SKM-1 (cell line): ENCODE measurements at regions not wholly inside any gene's neighbourhood (a gene's known extent, or its start where the extent isn't known, plus 50 kb on each side); places are given as distances from the start of the nearest gene placed in this dataset.

Source experiments
- DNase-seq: peaks from one replicate; lab custom pipeline; 2025; ENCODE audit not compliant: unreplicated experiment; lab: John Stamatoyannopoulos, UW

DNA sequence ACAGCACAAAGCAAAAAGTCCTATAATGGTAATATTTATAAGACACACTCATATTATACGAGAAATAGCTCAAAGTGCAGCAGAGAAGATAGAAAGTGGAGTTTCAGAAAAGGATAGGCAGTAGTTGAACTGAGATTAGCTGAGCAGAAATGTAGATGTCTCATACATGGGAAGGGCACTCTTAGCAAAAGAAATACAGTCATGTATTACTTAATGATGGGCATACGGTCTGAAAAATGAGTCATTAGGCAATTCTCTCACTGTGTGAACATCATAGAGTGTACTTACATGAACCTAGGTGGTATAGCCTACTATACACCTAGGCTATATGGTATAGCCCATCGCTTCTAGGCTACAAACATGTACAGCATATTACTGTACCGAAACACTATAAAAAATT is 671.3 kb downstream of the RPS29 start:
- DNase-seq = no peak

DNA sequence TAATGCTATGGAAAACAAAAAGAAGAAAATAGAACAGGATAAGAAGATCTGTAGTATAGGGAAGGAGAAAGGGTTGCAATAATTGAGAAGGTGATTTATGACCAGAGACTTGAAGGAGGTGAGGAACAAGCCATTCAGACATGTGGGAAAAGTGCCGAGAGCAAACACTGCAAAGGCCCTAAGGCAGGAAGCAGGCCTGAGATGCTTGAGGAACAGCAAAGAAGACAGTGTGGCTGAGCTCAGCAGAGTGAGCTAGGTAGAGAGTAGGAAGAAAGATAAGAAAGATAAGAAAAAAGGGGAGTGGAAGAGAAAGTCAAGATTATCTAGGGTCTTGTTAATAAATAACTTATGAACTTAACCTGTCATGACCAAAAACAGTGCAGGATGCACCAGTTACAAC is 671.8 kb downstream of the RPS29 start:
- no peak for DNase-seq

DNA sequence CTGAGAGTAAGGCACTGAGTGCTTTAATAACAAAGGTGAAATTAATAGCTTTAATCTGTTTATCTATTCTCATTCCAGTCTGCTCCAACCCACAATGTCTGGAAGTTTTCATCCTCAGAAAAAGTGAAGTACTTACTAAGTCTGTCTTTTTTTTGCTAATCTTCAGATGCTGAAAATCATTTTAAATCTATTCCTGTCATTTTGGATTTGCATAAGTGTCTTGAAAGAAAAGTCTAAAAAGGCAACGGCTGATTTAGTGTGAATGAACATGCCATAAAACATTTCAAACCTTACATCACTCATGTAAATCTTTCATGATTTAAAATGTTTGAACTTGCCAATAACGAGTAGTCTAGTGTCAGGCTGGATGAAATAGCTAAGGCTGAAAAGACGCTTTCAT is 685.6 kb downstream of the RPS29 start:
- no peak for DNase-seq

DNA sequence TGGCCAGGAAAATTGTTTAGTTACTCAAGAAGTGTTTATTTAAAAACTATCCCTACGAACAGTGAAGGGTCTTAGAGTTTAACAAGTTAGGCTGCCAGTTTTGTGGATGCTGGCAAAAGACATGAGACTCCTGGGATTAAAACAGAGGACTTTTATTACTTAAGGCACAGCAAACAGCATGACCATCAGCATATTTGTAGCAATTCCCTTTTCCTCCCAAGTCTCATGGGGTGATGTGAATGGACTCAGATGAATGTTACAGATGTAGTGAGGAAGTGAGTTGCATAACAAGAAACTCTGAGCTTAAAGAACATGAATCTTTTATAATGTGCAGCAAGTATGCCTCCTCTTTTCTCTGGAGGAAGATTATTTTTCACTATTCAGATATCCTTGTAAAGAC is 695.8 kb downstream of the RPS29 start:
- no peak for DNase-seq

DNA sequence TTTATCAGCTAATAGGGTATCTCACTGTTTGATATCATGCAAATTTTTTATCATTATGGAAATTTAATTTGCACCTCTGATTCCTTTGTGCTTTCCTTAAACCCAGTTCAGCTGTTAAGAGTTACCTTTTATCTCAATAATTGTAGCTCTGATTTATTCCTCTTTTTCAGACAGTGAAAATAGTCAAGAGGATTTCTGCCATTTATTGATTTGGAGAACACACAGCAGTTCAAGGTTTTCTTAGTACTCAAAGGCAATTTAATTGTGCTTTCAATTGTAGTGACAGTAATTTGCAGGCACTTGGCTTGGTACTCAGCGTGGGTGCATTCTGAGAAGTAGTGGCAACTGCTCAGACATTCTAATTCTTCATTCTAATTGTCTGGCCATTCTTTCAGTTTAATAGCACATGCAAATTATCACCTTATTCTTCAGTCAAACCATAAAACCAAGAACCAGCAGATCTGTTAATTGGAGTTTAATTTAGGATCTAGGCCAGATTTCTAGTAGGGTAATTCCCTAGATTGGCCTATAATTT is 709.3 kb downstream of the RPS29 start:
- no peak for DNase-seq

DNA sequence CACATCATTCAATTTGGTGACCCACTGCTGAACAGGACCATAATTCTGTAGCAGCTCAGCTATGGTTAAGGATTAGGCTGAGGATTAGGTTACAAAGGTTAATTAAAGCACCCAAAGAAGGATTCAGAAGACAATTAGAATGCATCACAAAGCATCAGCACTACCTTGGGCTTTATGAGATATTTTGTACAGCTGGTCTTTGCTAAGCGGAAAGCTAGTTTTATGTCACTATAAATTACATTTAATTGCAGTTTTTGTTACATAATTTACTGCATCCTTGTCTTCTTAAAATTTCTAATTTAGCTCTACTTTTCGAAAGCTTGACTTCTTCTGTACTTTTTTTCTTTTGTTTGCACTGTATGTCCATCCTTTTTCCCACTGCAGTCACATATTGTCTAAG is 711.5 kb downstream of the RPS29 start:
- no peak for DNase-seq

DNA sequence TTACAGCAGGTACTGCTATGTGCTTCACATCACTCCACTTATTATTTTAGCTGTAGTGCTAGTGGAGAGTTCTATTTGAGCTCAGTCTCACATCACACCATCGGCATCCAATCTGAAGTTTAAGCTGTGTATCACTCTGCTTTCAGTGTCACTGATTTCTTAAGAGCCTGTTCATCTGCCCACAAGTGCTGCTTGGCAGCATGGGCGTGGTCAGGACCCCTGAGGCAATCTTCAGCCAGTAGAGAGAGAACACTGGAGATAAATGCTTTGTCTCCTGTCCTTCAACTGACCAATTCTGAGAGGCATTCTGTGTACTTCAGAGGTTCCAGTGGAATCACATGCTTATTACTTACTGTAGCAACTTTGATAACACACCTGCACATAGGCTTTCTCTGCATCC is 728.8 kb downstream of the RPS29 start:
- no peak for DNase-seq

DNA sequence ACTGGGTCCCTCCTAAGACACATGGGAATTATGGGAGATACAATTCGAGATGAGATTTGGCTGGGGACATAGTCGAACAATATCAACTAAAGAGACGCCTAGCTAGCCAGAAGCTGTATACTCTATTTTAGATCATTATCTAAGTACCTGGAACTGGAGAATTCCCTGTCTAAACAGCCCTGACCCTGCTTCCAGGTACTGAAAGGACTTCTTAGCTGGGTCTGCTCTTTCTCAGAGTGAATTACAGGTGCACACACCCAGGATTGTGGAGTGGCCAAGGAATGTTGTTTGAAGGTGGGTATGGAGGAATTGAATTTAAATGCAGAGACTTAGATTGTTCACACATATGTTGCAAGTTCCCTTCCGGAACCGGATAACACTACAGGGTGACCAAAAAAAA is 733.0 kb downstream of the RPS29 start:
- DNase-seq = no peak

DNA sequence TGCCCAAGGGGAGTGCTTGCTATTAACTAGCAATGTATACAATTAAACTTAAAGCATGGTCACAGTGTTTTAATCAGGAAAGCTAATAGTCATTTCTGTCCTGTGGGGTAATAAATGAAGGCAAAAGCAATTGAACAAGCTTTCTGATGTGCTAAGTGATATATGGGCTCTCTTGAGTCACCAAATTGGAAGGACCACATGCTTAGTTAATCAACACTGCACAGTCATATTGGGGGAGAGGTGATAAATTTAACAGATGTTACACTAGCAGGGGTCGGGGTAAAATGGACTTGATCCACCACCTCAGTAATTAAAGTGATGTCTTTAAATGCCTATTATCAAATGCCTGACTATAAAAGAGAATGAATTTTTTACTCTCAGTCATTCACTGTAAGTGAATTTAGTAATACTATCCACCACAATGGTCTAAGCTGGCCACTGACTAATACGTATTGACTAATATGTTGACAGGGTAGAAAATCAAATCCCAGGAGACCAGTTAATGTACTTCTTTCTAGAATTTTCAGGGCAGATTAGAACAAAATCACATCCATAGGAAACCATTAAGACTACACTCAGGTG is 736.3 kb downstream of the RPS29 start:
- no peak for DNase-seq

DNA sequence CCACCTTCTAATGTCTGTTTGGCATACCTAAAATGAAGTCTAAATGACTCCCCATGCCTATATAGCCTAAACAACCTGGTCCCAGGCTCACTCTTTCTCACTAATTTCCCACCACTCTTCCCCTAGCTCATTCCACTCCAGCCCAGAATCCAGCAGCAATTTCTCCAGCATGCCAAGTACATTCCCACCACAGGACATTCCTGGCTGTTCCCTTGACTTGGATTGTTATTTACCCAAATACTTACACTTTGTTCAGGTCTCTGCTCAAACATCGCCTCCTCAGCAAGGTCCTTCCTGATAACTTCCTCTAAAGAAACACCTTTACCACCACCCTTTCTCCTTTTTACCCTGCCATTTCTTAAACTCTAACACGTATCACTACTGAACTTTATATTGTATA is 743.4 kb downstream of the RPS29 start:
- no peak for DNase-seq

DNA sequence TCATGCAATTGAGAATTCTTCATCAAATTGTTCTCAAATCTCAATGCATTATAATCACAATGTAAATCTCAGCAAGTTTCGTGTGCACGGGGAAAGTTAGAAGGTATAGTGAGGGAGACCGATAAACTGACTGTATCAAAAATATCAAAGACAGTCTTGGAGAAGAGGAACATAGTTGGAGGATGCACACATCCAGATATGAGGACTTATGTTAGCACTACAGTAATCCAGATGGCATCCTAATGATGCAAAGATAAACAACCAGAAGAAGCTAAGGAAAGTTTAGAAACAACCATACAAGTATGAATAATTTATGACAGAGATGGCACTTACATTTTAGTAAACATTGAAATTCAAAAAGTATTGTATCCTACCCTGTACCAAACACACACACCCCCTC is 760.1 kb downstream of the RPS29 start:
- DNase-seq = no peak

DNA sequence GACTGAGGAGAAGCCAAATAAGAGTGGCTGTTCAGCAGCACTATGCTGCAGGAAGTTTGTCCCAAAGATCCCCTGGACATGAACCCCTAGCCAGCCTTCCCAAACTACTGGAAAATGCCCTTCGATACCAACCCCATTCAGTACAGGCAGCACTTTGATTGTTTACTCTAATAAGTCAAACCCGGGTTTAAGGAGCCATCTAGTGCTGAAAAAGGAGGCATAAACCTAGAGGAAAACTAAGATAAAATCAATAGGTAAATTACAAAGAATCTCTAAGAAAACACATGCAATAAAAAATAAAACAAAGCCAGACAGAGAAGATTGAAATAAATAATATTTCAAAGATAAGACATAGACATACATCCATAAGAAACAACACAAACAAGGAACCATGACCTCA is 771.6 kb downstream of the RPS29 start:
- no peak for DNase-seq

DNA sequence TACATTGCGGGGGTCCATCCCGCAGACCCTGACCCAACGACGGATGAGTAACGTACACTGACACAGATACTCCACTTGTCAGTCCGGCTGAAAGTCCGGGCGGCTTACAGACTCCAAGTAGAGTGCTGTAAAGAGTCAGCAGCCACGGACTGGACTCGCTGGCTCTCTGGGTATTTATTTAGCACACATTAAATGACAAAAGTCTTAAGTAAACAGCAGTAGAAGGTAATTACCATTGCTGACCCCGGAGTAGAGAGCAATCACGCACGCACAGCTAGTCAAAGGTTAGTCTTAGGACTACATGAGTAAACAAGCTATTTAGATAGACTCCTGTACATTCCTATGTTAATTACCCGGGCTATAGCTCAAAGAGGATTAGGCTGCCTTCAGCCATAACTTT is 780.9 kb downstream of the RPS29 start:
- DNase-seq = no peak

DNA sequence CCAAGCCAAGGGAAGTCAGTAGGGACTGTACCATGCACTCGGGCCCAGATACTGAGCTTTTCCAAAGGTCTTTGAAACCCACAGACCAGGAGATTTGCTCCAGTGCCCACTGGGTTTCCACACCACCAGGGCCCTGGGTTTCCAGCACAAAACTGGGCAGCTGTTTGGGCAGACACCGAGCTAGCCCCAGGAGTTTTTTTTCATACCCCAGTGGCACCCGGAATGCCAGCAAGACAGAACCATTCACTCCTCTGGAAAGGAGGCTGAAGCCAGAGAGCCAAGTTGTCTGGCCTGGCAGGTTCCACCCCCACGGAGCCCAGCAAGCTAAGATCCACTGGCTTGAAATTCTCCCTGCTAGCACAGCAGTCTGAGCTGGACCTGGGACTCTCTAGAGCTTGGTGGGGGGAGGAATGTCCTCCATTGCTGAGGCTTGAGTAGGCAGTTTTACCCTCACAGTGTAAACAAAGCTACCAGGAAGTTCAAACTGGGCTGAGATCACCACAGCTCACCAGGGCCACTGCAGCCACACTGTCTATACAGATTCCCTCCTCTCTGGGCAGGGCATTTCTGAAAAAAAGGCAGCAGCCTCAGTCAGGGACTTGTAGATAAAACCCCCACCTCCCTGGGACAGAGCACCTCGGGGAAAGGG is 793.7 kb downstream of the RPS29 start:
- no peak for DNase-seq

DNA sequence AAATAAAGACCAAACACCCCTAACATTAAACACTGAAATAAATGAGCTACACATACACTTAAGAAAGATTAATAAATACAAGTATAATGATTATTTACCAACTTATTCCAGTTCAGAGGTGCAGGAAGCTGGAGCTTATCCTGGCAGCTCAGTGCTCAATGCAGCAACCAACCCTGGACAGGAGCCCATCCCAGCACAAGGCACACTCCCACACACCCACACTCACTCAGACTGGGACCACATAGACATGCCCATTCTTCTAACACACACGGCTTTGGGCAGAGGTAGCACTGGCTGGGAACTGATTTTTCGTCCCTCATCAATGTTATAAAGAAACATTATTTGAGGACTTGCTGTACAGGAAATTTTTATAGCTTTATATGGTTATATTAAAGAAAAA is 797.4 kb downstream of the RPS29 start:
- no peak for DNase-seq

DNA sequence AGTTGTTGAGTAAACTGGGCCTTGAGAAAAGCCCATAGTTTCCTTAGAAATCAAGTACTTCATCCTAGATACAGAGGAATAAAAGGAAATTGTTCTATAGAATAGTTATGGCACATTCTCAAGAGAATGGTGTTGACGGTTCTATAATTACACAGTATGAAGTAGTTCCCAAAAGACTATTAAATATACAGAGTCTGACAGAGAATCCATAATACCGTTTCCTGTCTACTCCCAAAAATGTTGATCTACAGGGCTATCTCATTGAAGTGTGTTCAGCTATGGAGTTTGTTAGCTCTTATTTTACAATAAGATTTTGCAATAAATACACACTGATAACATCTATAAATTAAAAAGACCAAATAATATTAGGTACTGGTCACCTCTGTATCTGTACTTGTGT is 799.7 kb downstream of the RPS29 start:
- no peak for DNase-seq

DNA sequence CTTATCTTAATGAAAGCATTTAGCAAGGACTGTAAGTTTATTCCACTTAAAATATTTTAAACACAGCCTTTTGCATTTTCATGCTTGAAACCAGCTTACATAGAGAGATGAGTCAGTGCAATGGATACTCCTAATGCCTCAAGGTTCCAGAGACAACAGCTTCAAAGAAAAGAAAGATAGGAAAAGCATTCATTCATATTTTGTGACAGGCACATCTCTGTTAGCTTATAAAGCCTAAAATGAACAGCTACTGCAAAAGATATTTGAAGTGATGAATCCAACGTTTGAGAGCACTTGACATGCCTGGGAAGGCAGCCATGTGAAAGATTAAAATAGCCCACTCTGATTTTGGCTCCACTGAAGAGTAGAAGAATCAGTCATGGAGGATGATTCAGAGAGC is 814.5 kb downstream of the RPS29 start:
- no peak for DNase-seq

DNA sequence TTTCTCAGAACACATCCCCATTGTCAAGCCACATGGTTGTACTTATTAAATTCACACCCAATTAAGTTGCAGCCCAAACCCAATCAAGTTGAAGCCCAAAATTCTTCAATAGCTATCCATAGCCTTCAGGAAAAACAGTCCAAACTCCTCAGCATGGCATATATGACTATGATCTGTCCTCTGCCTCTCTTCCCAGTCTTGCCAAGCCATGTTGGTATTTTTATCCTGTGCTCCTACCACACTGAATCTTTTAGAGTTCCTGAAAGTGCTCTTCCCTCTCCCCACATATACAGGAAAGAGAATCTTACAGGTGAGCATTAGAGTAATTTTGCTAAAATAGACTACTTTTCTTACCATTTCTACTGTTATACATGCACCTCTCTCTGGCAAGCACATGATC is 834.9 kb downstream of the RPS29 start:
- no peak for DNase-seq

DNA sequence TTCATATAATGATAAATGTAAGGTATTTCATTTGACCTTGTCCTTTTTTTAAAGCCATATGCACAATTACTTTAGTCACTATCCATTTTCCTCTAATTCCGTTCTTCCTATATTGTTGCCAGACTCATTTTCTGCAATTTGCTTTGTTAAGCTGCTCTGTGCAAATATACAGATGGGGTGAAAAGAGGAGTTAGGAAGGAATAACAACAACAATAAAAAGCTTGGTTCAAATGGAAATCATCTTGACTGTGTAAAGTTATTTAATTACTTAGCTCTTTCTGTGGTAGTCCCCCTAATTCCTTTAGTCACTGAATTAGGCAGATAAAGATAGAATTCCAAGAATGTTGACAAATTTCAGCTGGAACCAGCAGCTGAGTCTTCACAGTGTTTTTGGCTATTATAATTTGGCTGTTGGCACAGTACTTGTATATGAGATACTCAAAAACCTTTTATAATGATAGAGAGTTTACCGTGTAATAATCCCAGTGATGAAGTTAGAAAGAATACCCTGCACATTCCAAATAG is 838.0 kb downstream of the RPS29 start:
- DNase-seq = no peak

DNA sequence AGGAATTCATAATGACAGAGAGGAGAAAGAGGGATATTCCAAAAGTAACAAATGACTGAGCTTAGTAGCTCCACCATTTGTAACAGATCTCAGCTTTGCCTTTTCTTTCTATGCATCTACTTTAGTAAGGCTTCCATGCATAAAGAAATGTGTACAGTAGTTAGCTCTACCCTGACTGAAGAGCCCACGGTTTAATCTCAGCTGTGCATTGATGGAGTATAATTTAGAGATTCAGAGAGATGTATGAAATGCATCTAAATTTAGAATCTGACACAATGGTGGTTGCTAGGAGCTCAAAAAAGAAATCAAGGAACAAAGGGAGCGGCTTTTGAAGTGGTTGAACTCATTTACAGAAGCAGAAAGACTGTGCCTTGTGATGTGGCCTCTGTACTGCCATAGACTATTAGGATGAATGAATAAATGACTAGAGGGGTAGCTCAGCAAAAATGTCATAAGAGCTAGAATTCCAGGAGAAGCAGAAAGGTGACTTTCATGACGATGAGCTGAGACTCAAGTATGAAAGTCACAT is 838.6 kb downstream of the RPS29 start:
- no peak for DNase-seq

DNA sequence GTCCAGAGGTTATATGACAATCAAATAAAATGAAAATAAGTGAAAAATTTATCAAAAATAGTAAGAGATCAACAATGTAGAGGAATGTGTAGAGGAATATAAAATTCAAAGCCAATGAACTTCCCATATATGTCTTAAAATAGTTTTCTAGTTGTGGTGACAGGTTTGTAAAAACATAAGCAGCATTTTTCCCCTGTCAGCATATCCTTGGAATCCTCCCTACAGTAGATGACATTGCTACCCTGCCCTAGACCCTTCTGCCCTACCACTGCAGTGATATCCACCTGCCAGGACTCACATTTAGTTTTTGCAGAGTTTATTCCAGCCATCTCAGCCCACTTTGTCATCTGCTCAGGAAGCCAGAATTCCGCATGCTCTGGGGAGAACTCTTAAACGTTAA is 842.0 kb downstream of the RPS29 start:
- DNase-seq = no peak

DNA sequence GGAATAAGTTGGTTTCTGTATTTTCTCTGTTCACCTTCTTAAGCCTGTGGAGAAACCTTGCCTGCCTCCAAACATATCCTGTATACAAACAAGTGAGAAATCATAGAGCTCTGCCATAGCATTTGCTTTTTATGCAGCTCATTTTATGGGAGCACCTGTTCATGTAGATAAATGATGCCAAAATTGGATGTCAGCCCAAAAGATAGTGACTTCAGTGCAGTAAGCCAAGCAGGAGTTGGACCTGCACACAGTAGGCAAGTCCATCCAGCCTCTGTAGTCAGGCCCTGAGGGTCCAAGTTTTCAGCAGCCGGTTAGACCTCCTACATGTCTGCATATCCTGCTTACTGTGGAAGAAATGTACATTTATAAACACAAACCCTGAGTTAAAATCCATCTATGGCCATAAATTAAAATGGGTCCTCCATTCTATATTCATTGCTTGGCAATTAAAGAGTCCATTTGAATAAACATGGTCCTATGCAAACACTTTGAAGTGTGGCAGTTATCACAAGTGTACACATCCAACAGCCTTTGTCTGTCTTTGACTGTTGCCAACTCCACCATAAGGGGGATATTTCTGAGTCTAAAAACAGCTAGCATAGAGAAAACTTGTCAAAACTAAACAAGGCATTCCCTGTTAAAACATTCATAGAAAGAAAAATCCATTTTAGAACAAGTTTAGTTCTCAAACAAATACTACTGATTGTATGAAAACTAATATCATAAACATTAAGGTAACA is 847.8 kb downstream of the RPS29 start:
- DNase-seq = no peak
